ENCODE measurements at regions not wholly inside any gene's neighbourhood (a gene's known extent, or its start where the extent isn't known, plus 50 kb on each side); places are given as distances from the start of the nearest gene placed in this dataset.

DNA sequence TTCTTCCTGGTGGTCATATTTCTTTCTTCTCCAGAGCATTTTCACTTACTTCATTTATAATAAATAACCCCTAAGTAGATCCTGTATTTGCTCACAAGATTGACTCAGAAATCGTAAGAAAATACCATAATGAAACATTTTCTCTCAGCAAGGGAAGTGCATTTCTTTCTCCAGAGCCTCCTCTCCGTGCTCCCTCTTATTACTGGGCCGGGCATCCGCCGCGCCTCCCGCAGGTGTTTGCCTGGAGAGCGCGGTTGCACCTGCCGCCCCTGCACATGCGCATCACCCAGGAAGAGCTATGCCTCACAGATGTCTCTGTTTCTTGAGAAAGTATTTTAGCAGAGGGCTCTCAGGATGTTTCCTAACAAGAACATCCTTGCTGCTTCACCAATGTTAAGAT lies 509.2 kb downstream of the TCERG1L start:
- Mint-ChIP-seq H3K4me1 (ENCODE audit: low read depth, unreplicated experiment) (no peaks in the 10 kb centered on the region), H3K27ac (ENCODE audit: unreplicated experiment) (no peak overlapping the region), H3K9me3 (ENCODE audit: low read depth, unreplicated experiment) (peaks cover 6% of the 10 kb centered on the region), H3K36me3 (ENCODE audit: insufficient read depth, unreplicated experiment) (no peaks in the 10 kb centered on the region), H3K27me3 (ENCODE audit: unreplicated experiment) (no peaks in the 10 kb centered on the region), H3K4me3 (ENCODE audit: low read depth, unreplicated experiment) (no peak overlapping the region)
- DNase-seq = no peak
- intact Hi-C loops (cut with micrococcal nuclease; ENCODE audit: unreplicated experiment) = no loop called here
- TF ChIP-seq, protein P1, sequence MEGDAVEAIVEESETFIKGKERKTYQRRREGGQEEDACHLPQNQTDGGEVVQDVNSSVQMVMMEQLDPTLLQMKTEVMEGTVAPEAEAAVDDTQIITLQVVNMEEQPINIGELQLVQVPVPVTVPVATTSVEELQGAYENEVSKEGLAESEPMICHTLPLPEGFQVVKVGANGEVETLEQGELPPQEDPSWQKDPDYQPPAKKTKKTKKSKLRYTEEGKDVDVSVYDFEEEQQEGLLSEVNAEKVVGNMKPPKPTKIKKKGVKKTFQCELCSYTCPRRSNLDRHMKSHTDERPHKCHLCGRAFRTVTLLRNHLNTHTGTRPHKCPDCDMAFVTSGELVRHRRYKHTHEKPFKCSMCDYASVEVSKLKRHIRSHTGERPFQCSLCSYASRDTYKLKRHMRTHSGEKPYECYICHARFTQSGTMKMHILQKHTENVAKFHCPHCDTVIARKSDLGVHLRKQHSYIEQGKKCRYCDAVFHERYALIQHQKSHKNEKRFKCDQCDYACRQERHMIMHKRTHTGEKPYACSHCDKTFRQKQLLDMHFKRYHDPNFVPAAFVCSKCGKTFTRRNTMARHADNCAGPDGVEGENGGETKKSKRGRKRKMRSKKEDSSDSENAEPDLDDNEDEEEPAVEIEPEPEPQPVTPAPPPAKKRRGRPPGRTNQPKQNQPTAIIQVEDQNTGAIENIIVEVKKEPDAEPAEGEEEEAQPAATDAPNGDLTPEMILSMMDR (IDR thresholded peaks at IDR 0.05; ENCODE audit: unreplicated experiment) = no peak
- CTCF ChIA-PET = no interaction called here
- no TSS peak for BruUV-seq (replicated peaks)

DNA sequence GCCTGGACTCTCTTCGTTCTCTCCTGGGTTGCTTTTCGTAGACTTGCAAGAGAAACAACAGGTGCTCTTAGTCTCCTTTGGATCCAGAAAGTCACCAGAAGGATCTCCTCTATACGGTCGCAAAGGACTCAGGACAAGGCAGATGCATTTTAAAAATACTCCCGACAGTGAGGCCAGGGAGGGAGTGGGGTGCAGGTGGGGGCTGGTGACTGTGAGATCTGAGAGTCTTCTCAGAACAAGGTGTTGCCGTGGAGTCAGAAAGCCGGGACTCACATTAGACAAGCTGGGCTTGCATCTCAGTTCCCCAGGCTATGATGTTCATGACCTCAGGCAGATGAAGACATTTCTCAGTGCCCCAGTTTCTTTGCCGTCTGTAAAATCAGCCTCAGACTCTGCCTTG lies 507.2 kb downstream of the TCERG1L start:
- Mint-ChIP-seq H3K36me3 (ENCODE audit: insufficient read depth, unreplicated experiment) (no peaks in the 10 kb centered on the region), H3K27ac (ENCODE audit: unreplicated experiment) (no peak overlapping the region), H3K27me3 (ENCODE audit: unreplicated experiment) (no peaks in the 10 kb centered on the region), H3K4me3 (ENCODE audit: low read depth, unreplicated experiment) (no peak overlapping the region), H3K4me1 (ENCODE audit: low read depth, unreplicated experiment) (no peaks in the 10 kb centered on the region), H3K9me3 (ENCODE audit: low read depth, unreplicated experiment) (peaks cover 6% of the 10 kb centered on the region)
- DNase-seq = no peak
- intact Hi-C loops (cut with micrococcal nuclease; ENCODE audit: unreplicated experiment) = no loop called here
- CTCF ChIA-PET = no interaction called here
- no TSS peak for BruUV-seq (replicated peaks)
- TF ChIP-seq, protein P1 (IDR thresholded peaks at IDR 0.05; ENCODE audit: unreplicated experiment) = no peak

DNA sequence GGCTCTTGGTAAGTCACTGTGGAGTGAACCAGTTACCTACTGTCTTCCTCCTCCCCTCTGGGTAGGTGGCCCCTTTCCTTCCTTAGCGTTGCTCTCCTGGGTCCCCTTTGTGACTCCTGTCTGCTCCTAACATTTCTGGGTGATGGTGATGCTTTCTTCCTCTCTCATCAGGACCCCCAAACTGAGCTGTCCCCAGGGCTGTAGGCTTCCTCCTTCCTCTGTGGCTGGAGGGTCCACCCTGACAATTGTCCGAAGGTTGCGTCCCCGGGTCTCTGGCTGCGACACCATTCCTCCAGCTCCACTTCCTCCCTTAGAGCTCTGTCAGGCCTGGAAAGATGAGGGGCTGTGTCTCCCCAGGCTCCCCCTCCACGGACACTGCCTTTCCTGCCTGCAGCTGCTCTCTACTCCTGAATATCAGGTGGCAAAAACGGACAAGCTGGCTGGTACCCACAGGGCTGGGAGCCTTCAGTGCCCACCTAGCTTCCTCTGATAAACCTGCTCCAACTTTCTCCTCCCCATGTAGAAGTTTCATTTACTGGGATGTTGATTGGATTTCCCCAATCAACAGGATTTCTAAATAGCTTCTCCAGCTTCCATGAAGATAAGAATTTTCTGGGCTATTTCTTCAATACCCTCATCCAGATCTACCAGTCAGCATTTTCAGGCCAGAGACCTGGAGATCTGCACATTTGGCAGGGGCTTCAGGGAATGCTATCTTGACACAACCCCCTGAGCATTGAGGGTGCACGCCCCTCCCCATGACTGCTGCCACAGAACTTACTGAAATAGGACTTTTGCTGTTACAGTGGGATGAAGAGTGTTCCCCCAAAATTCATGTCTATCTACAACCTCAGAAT lies 506.5 kb downstream of the TCERG1L start:
- TF ChIP-seq, protein P1 (IDR thresholded peaks at IDR 0.05; ENCODE audit: unreplicated experiment) = no peak

DNA sequence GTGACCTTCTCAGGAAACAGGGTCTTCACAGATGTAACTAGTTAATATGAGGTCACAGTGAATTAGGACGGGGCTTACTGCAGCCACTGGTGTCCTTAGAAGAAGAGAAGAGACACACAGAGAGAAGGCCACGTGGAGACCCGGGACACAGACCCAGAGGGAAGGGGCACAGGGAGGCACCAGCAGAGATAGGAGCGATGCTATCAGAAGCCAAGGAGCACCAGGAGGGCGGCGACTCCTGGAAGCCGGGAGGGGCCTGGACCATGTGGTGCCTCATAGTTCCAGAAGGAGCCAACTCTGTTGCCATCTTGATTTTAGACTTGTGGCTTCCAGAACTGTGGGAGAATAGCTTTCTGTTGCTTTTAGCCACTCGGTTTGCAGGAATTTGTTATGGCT lies 505.9 kb downstream of the TCERG1L start:
- intact Hi-C loops (cut with micrococcal nuclease; ENCODE audit: unreplicated experiment) = no loop called here
- Mint-ChIP-seq H3K27me3 (ENCODE audit: unreplicated experiment) (no peaks in the 10 kb centered on the region), H3K36me3 (ENCODE audit: insufficient read depth, unreplicated experiment) (no peaks in the 10 kb centered on the region), H3K9me3 (ENCODE audit: low read depth, unreplicated experiment) (peaks cover 3% of the 10 kb centered on the region), H3K4me3 (ENCODE audit: low read depth, unreplicated experiment) (no peak overlapping the region), H3K4me1 (ENCODE audit: low read depth, unreplicated experiment) (no peaks in the 10 kb centered on the region), H3K27ac (ENCODE audit: unreplicated experiment) (no peak overlapping the region)
- TF ChIP-seq, protein P1 (IDR thresholded peaks at IDR 0.05; ENCODE audit: unreplicated experiment) = no peak
- BruUV-seq (replicated peaks) = no TSS peak
- DNase-seq = no peak
- CTCF ChIA-PET = no interaction called here

More for the DNA sequence above, 506.5 kb downstream of the TCERG1L start:
- Mint-ChIP-seq H3K27me3 (ENCODE audit: unreplicated experiment) (no peaks in the 10 kb centered on the region), H3K36me3 (ENCODE audit: insufficient read depth, unreplicated experiment) (no peaks in the 10 kb centered on the region), H3K4me3 (ENCODE audit: low read depth, unreplicated experiment) (no peak overlapping the region), H3K4me1 (ENCODE audit: low read depth, unreplicated experiment) (no peaks in the 10 kb centered on the region), H3K9me3 (ENCODE audit: low read depth, unreplicated experiment) (peaks cover 6% of the 10 kb centered on the region), H3K27ac (ENCODE audit: unreplicated experiment) (no peak overlapping the region)
- intact Hi-C loops (cut with micrococcal nuclease; ENCODE audit: unreplicated experiment) = no loop called here
- DNase-seq = no peak
- BruUV-seq (replicated peaks) = no TSS peak
- CTCF ChIA-PET = no interaction called here
